ENCODE measurements at regions not wholly inside any gene's neighbourhood (a gene's known extent, or its start where the extent isn't known, plus 50 kb on each side); places are given as distances from the start of the nearest gene placed in this dataset.

GRCh38 chr3:110910346-110910955, 161.2 kb upstream of the NECTIN3 start:
- H3K9me3 ChIP-seq (ENCODE audit: low read length): no peaks in the 10 kb centered on the region
- no peak for DNase-seq (ENCODE audit: low spot score)
- H3K4me3 ChIP-seq (ENCODE audit: low read depth, low read length, poor library complexity, severe bottlenecking): no peak overlapping the region
- no peaks in the 10 kb centered on the region for H3K79me2 ChIP-seq (ENCODE audit: insufficient read depth, low read depth, low read length)
- H3K4me1 ChIP-seq (ENCODE audit: insufficient read depth, low read length, poor library complexity, severe bottlenecking): no peaks in the 10 kb centered on the region
- no peak overlapping the region for H3K4me2 ChIP-seq (ENCODE audit: low read length)
- CTCF ChIA-PET (ENCODE audit: unreplicated experiment): no interaction called here
- H3K9me2 ChIP-seq (ENCODE audit: insufficient read depth, low read length): no peaks in the 10 kb centered on the region
- intact Hi-C loops (cut with micrococcal nuclease; ENCODE audit: unreplicated experiment): no loop called here
- H3K36me3 ChIP-seq (ENCODE audit: insufficient read depth, low read length): no peaks in the 10 kb centered on the region
- POLR2A ChIA-PET: interaction anchor here (0.6 kb wide), 1 partner anchor 1339 kb away, joined by 3 read pairs; no protein-coding TSS in a partner anchor
- no peak overlapping the region for H2AFZ ChIP-seq (ENCODE audit: low read length)
- H4K20me1 ChIP-seq (ENCODE audit: insufficient read depth, low read length): no peaks in the 10 kb centered on the region
- no TSS peak for BruUV-seq (replicated peaks)
- no peak overlapping the region for H3K27ac ChIP-seq (ENCODE audit: low read depth, low read length, poor library complexity, severe bottlenecking)
- TF ChIP-seq EZH2phosphoT487 (IDR thresholded peaks at IDR 0.05; ENCODE audit: borderline replicate concordance, low read depth, low read length): no peak
- TF ChIP-seq CTCF (conservative IDR thresholded peaks at IDR 0.05; ENCODE audit: low read length): no peak

- Histone ChIP-seq H3K27ac (ENCODE audit: low read depth, low read length, poor library complexity, severe bottlenecking) (no peak overlapping the region), H3K79me2 (ENCODE audit: insufficient read depth, low read depth, low read length) (no peaks in the 10 kb centered on the region), H2AFZ (ENCODE audit: low read length) (no peak overlapping the region), H3K9me2 (ENCODE audit: insufficient read depth, low read length) (no peaks in the 10 kb centered on the region), H3K36me3 (ENCODE audit: insufficient read depth, low read length) (no peaks in the 10 kb centered on the region), H4K20me1 (ENCODE audit: insufficient read depth, low read length) (no peaks in the 10 kb centered on the region), H3K9me3 (ENCODE audit: low read length) (no peaks in the 10 kb centered on the region), H3K4me3 (ENCODE audit: low read depth, low read length, poor library complexity, severe bottlenecking) (no peak overlapping the region), H3K4me2 (ENCODE audit: low read length) (no peak overlapping the region), H3K4me1 (ENCODE audit: insufficient read depth, low read length, poor library complexity, severe bottlenecking) (no peaks in the 10 kb centered on the region)
- TF ChIP-seq CTCF (conservative IDR thresholded peaks at IDR 0.05; ENCODE audit: low read length) (no peak), EZH2phosphoT487 (IDR thresholded peaks at IDR 0.05; ENCODE audit: borderline replicate concordance, low read depth, low read length) (no peak)
- BruUV-seq (replicated peaks): no TSS peak
- intact Hi-C loops (cut with micrococcal nuclease; ENCODE audit: unreplicated experiment): no loop called here
- no peak for DNase-seq (ENCODE audit: low spot score)
- POLR2A ChIA-PET: no interaction called here
- CTCF ChIA-PET (ENCODE audit: unreplicated experiment): no interaction called here
Observed at GRCh38 chr3:110918963-110919362, 152.7 kb upstream of the NECTIN3 start.

GRCh38 chr3:110925798-110926197, 145.8 kb upstream of the NECTIN3 start:
- Histone ChIP-seq H3K9me3 (ENCODE audit: low read length) (no peaks in the 10 kb centered on the region), H4K20me1 (ENCODE audit: insufficient read depth, low read length) (no peaks in the 10 kb centered on the region), H3K4me2 (ENCODE audit: low read length) (no peak overlapping the region), H3K9me2 (ENCODE audit: insufficient read depth, low read length) (no peaks in the 10 kb centered on the region), H3K27ac (ENCODE audit: low read depth, low read length, poor library complexity, severe bottlenecking) (no peak overlapping the region), H3K36me3 (ENCODE audit: insufficient read depth, low read length) (no peaks in the 10 kb centered on the region), H3K4me1 (ENCODE audit: insufficient read depth, low read length, poor library complexity, severe bottlenecking) (no peaks in the 10 kb centered on the region), H3K4me3 (ENCODE audit: low read depth, low read length, poor library complexity, severe bottlenecking) (no peak overlapping the region), H2AFZ (ENCODE audit: low read length) (no peak overlapping the region), H3K79me2 (ENCODE audit: insufficient read depth, low read depth, low read length) (no peaks in the 10 kb centered on the region)
- POLR2A ChIA-PET: no interaction called here
- CTCF ChIA-PET (ENCODE audit: unreplicated experiment): no interaction called here
- intact Hi-C loops (cut with micrococcal nuclease; ENCODE audit: unreplicated experiment): no loop called here
- TF ChIP-seq EZH2phosphoT487 (IDR thresholded peaks at IDR 0.05; ENCODE audit: borderline replicate concordance, low read depth, low read length) (no peak), CTCF (conservative IDR thresholded peaks at IDR 0.05; ENCODE audit: low read length) (no peak)
- DNase-seq (ENCODE audit: low spot score): no peak
- no TSS peak for BruUV-seq (replicated peaks)
